ENCODE measurements at regions not wholly inside any gene's neighbourhood (a gene's known extent, or its start where the extent isn't known, plus 50 kb on each side); places are given as distances from the start of the nearest gene placed in this dataset.

- no peaks in the 10 kb centered on the region for H3K27me3 Mint-ChIP-seq
- no peak for DNase-seq
- ChIA-PET POLR2A (no interaction called here), CTCF (no interaction called here)
- no peak overlapping the region for H3K4me3 Mint-ChIP-seq
- no peaks in the 10 kb centered on the region for H3K36me3 Mint-ChIP-seq
- no peaks in the 10 kb centered on the region for H3K4me1 Mint-ChIP-seq (ENCODE audit: low read depth)
- intact Hi-C loops (cut with micrococcal nuclease): no loop called here
- H3K27ac Mint-ChIP-seq: no peak overlapping the region
- H3K9me3 Mint-ChIP-seq: peaks cover 30% of the 10 kb centered on the region
Observed at GRCh38 chr12:34289431-34290380, 267.4 kb downstream of the ALG10 start.

GRCh38 chr12:34290381-34290995 is 268.2 kb downstream of the ALG10 start:
- intact Hi-C loops (cut with micrococcal nuclease): no loop called here
- no peaks in the 10 kb centered on the region for H3K27me3 Mint-ChIP-seq
- peaks cover 2% of the 10 kb centered on the region for H3K36me3 Mint-ChIP-seq
- H3K4me3 Mint-ChIP-seq: no peak overlapping the region
- H3K4me1 Mint-ChIP-seq (ENCODE audit: low read depth): no peaks in the 10 kb centered on the region
- no peak overlapping the region for H3K27ac Mint-ChIP-seq
- CTCF ChIA-PET: no interaction called here
- no peak for DNase-seq
- POLR2A ChIA-PET: no interaction called here
- H3K9me3 Mint-ChIP-seq: peaks cover 27% of the 10 kb centered on the region

- intact Hi-C loops (cut with micrococcal nuclease): no loop called here
- no peak overlapping the region for H3K27ac Mint-ChIP-seq
- CTCF ChIA-PET: no interaction called here
Observed at GRCh38 chr12:34291001-34291400, 268.7 kb downstream of the ALG10 start.

GRCh38 chr12:34291426-34291901 is 269.2 kb downstream of the ALG10 start:
- H3K4me3 Mint-ChIP-seq: no peak overlapping the region
- intact Hi-C loops (cut with micrococcal nuclease): no loop called here
- H3K4me1 Mint-ChIP-seq (ENCODE audit: low read depth): no peaks in the 10 kb centered on the region
- ChIA-PET POLR2A (no interaction called here), CTCF (no interaction called here)
- no peaks in the 10 kb centered on the region for H3K27me3 Mint-ChIP-seq
- H3K9me3 Mint-ChIP-seq: peaks cover 23% of the 10 kb centered on the region
- peaks cover 2% of the 10 kb centered on the region for H3K36me3 Mint-ChIP-seq
- no peak for DNase-seq
- no peak overlapping the region for H3K27ac Mint-ChIP-seq

More at GRCh38 chr12:34291001-34291400, 268.7 kb downstream of the ALG10 start:
- POLR2A ChIA-PET: no interaction called here
- no peaks in the 10 kb centered on the region for H3K4me1 Mint-ChIP-seq (ENCODE audit: low read depth)
- no peak overlapping the region for H3K4me3 Mint-ChIP-seq
- H3K36me3 Mint-ChIP-seq: peaks cover 2% of the 10 kb centered on the region
- H3K27me3 Mint-ChIP-seq: no peaks in the 10 kb centered on the region
- no peak for DNase-seq
- peaks cover 26% of the 10 kb centered on the region for H3K9me3 Mint-ChIP-seq

- POLR2A ChIA-PET: no interaction called here
- H3K27me3 Mint-ChIP-seq: no peaks in the 10 kb centered on the region
- H3K4me1 Mint-ChIP-seq (ENCODE audit: low read depth): no peaks in the 10 kb centered on the region
- H3K9me3 Mint-ChIP-seq: peaks cover 19% of the 10 kb centered on the region
- H3K36me3 Mint-ChIP-seq: peaks cover 2% of the 10 kb centered on the region
- intact Hi-C loops (cut with micrococcal nuclease): no loop called here
- no peak overlapping the region for H3K4me3 Mint-ChIP-seq
- no peak overlapping the region for H3K27ac Mint-ChIP-seq
- CTCF ChIA-PET: no interaction called here
- no peak for DNase-seq
Observed at GRCh38 chr12:34292736-34293625, 270.7 kb downstream of the ALG10 start.

GRCh38 chr12:34294137-34294536 is 271.8 kb downstream of the ALG10 start:
- no peaks in the 10 kb centered on the region for H3K27me3 Mint-ChIP-seq
- no peaks in the 10 kb centered on the region for H3K4me1 Mint-ChIP-seq (ENCODE audit: low read depth)
- POLR2A ChIA-PET: no interaction called here
- H3K27ac Mint-ChIP-seq: no peak overlapping the region
- CTCF ChIA-PET: no interaction called here
- H3K9me3 Mint-ChIP-seq: peaks cover 25% of the 10 kb centered on the region
- H3K4me3 Mint-ChIP-seq: no peak overlapping the region
- intact Hi-C loops (cut with micrococcal nuclease): no loop called here
- DNase-seq: no peak
- peaks cover 2% of the 10 kb centered on the region for H3K36me3 Mint-ChIP-seq

- Mint-ChIP-seq H3K36me3 (peaks cover 3% of the 10 kb centered on the region), H3K9me3 (peaks cover 32% of the 10 kb centered on the region), H3K27me3 (no peaks in the 10 kb centered on the region), H3K4me1 (ENCODE audit: low read depth) (no peaks in the 10 kb centered on the region), H3K27ac (no peak overlapping the region), H3K4me3 (no peak overlapping the region)
- intact Hi-C loops (cut with micrococcal nuclease): no loop called here
- no peak for DNase-seq
- POLR2A ChIA-PET: no interaction called here
- CTCF ChIA-PET: no interaction called here
Observed at GRCh38 chr12:34294671-34295365, 272.5 kb downstream of the ALG10 start.

GRCh38 chr12:34295366-34296142 is 273.3 kb downstream of the ALG10 start:
- CTCF ChIA-PET: no interaction called here
- peaks cover 36% of the 10 kb centered on the region for H3K9me3 Mint-ChIP-seq
- no peaks in the 10 kb centered on the region for H3K4me1 Mint-ChIP-seq (ENCODE audit: low read depth)
- no peaks in the 10 kb centered on the region for H3K27me3 Mint-ChIP-seq
- H3K36me3 Mint-ChIP-seq: peaks cover 4% of the 10 kb centered on the region
- intact Hi-C loops (cut with micrococcal nuclease): no loop called here
- DNase-seq: no peak
- POLR2A ChIA-PET: no interaction called here
- H3K27ac Mint-ChIP-seq: no peak overlapping the region
- H3K4me3 Mint-ChIP-seq: no peak overlapping the region

- H3K4me3 Mint-ChIP-seq: no peak overlapping the region
- intact Hi-C loops (cut with micrococcal nuclease): no loop called here
- no peaks in the 10 kb centered on the region for H3K4me1 Mint-ChIP-seq (ENCODE audit: low read depth)
- ChIA-PET POLR2A (no interaction called here), CTCF (no interaction called here)
- peaks cover 43% of the 10 kb centered on the region for H3K9me3 Mint-ChIP-seq
- no peak for DNase-seq
- H3K36me3 Mint-ChIP-seq: peaks cover 4% of the 10 kb centered on the region
- H3K27ac Mint-ChIP-seq: no peak overlapping the region
- H3K27me3 Mint-ChIP-seq: no peaks in the 10 kb centered on the region
Observed at GRCh38 chr12:34296143-34297041, 274.1 kb downstream of the ALG10 start.

GRCh38 chr12:34297126-34297789 is 275.0 kb downstream of the ALG10 start:
- intact Hi-C loops (cut with micrococcal nuclease): no loop called here
- Mint-ChIP-seq H3K4me3 (no peak overlapping the region), H3K27ac (no peak overlapping the region), H3K36me3 (peaks cover 4% of the 10 kb centered on the region), H3K9me3 (peaks cover 52% of the 10 kb centered on the region), H3K27me3 (no peaks in the 10 kb centered on the region), H3K4me1 (ENCODE audit: low read depth) (no peaks in the 10 kb centered on the region)
- no peak for DNase-seq
- POLR2A ChIA-PET: no interaction called here
- CTCF ChIA-PET: no interaction called here

Data from activated CD4-positive, alpha-beta memory T cell treated with anti-CD3 and anti-CD28 coated beads for 36 hours (primary cell).